ENCODE measurements at regions not wholly inside any gene's neighbourhood (a gene's known extent, or its start where the extent isn't known, plus 50 kb on each side); places are given as distances from the start of the nearest gene placed in this dataset.

DNA sequence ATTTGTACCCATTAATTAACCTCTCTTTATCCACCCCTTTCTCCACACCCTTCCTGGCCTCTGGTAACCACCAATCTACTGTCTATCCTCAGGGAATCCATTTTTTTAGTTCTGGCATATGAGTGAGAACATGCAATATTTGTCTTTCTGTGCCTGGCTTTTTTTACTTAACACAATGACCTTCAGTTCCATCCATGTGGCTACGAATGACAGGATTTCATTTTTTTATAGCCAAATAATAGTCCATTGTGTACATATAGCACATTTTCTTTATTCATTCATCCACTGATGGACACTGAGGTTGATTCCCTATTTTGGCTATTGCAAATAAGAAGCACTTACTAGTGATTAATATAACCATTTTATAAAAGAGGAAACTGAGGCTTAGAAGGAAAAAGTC lies 109.9 kb upstream of the NANOGP8 start:
- Histone ChIP-seq H4K20me1 (ENCODE audit: insufficient read depth, low read length) (no peaks in the 10 kb centered on the region), H3K56ac (ENCODE audit: extremely low read depth, insufficient read depth, low read length) (no peak overlapping the region), H3K18ac (ENCODE audit: low read depth, low read length) (no peak overlapping the region), H3K9me3 (ENCODE audit: control insufficient read depth, insufficient read depth, low read length) (peaks cover 3% of the 10 kb centered on the region), H2AK9ac (replicated peaks; ENCODE audit: low read depth, low read length, poor library complexity) (no peak overlapping the region), H2AFZ (replicated peaks; ENCODE audit: low read length, poor library complexity) (no peak overlapping the region), H3K4me2 (ENCODE audit: low read depth, low read length) (no peak overlapping the region), H2BK20ac (ENCODE audit: low read depth, low read length) (no peak overlapping the region), H4K8ac (ENCODE audit: low read depth in 2 of 2, low read length in 2 of 2) (no peak overlapping the region), H3K14ac (replicated peaks; ENCODE audit: low read depth, low read length) (no peak overlapping the region), H2BK5ac (ENCODE audit: low read depth, low read length, poor library complexity, severe bottlenecking) (no peak overlapping the region), H3K4ac (ENCODE audit: low read depth, low read length) (no peak overlapping the region), H2AK5ac (ENCODE audit: low read depth, low read length) (no peak overlapping the region), H3K27me3 (ENCODE audit: control insufficient read depth, insufficient read depth, low read length) (no peaks in the 10 kb centered on the region), H4K91ac (ENCODE audit: insufficient read depth, low read depth, low read length) (no peak overlapping the region), H3K4me1 (ENCODE audit: control insufficient read depth, insufficient read depth, low read length) (no peaks in the 10 kb centered on the region), H3K9me1 (ENCODE audit: insufficient read depth, low read length) (no peaks in the 10 kb centered on the region), H3K9ac (ENCODE audit: low read depth, low read length) (no peak overlapping the region), H3K23ac (ENCODE audit: low read depth, low read length) (no peak overlapping the region), H3K27ac (ENCODE audit: insufficient read depth, low read length) (no peak overlapping the region), H4K5ac (ENCODE audit: low read depth, low read length) (no peak overlapping the region), H3K36me3 (ENCODE audit: control insufficient read depth, insufficient read depth, low read length) (no peaks in the 10 kb centered on the region), H2BK120ac (ENCODE audit: low read depth, low read length) (no peak overlapping the region), H3K4me3 (ENCODE audit: insufficient read depth, low read depth, low read length) (no peak overlapping the region), H2BK15ac (ENCODE audit: low read depth, low read length) (no peak overlapping the region), H3K79me1 (ENCODE audit: low read depth in 1 of 2, low read length in 2 of 2) (no peaks in the 10 kb centered on the region)
- ChIA-PET CTCF (no interaction called here), POLR2A (ENCODE audit: unreplicated experiment) (no interaction called here)
- TF ChIP-seq MAZ (IDR thresholded peaks at IDR 0.05; ENCODE audit: borderline replicate concordance, low read depth, low read length): no peak
- no peak for TF ChIP-seq CHD1 (IDR thresholded peaks at IDR 0.05; ENCODE audit: low read depth, low read length)
- TF ChIP-seq RAD21 (IDR thresholded peaks at IDR 0.05; ENCODE audit: low read length): no peak
- no peak for TF ChIP-seq MAFK (IDR thresholded peaks at IDR 0.05; ENCODE audit: low read depth, low read length)
- TF ChIP-seq RCOR1 (IDR thresholded peaks at IDR 0.05; ENCODE audit: insufficient replicate concordance, low read length): no peak
- TF ChIP-seq RFX5 (IDR thresholded peaks at IDR 0.05; ENCODE audit: low read depth, low read length): no peak
- no peak for TF ChIP-seq POLR2A (IDR thresholded peaks at IDR 0.05; ENCODE audit: low read depth, low read length)
- TF ChIP-seq, protein P1, sequence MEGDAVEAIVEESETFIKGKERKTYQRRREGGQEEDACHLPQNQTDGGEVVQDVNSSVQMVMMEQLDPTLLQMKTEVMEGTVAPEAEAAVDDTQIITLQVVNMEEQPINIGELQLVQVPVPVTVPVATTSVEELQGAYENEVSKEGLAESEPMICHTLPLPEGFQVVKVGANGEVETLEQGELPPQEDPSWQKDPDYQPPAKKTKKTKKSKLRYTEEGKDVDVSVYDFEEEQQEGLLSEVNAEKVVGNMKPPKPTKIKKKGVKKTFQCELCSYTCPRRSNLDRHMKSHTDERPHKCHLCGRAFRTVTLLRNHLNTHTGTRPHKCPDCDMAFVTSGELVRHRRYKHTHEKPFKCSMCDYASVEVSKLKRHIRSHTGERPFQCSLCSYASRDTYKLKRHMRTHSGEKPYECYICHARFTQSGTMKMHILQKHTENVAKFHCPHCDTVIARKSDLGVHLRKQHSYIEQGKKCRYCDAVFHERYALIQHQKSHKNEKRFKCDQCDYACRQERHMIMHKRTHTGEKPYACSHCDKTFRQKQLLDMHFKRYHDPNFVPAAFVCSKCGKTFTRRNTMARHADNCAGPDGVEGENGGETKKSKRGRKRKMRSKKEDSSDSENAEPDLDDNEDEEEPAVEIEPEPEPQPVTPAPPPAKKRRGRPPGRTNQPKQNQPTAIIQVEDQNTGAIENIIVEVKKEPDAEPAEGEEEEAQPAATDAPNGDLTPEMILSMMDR (conservative IDR thresholded peaks at IDR 0.05; ENCODE audit: low read depth, low read length): no peak
- TF ChIP-seq, protein P2, sequence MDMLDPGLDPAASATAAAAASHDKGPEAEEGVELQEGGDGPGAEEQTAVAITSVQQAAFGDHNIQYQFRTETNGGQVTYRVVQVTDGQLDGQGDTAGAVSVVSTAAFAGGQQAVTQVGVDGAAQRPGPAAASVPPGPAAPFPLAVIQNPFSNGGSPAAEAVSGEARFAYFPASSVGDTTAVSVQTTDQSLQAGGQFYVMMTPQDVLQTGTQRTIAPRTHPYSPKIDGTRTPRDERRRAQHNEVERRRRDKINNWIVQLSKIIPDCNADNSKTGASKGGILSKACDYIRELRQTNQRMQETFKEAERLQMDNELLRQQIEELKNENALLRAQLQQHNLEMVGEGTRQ (IDR thresholded peaks at IDR 0.05; ENCODE audit: low read depth, low read length): no peak
- no peak for TF ChIP-seq FOS (IDR thresholded peaks at IDR 0.05; ENCODE audit: low read depth, low read length)
- TF ChIP-seq CEBPB (IDR thresholded peaks at IDR 0.05; ENCODE audit: low read depth, low read length): no peak
- TF ChIP-seq SMC3 (IDR thresholded peaks at IDR 0.05; ENCODE audit: low read depth, low read length): no peak
- TF ChIP-seq NFE2L2 (IDR thresholded peaks at IDR 0.05; ENCODE audit: low read depth, low read length): no peak
- no peak for TF ChIP-seq MXI1 (IDR thresholded peaks at IDR 0.05; ENCODE audit: borderline replicate concordance, low read depth, low read length)
- TF ChIP-seq, protein P3, sequence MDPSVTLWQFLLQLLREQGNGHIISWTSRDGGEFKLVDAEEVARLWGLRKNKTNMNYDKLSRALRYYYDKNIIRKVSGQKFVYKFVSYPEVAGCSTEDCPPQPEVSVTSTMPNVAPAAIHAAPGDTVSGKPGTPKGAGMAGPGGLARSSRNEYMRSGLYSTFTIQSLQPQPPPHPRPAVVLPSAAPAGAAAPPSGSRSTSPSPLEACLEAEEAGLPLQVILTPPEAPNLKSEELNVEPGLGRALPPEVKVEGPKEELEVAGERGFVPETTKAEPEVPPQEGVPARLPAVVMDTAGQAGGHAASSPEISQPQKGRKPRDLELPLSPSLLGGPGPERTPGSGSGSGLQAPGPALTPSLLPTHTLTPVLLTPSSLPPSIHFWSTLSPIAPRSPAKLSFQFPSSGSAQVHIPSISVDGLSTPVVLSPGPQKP (IDR thresholded peaks at IDR 0.05; ENCODE audit: borderline replicate concordance, low read depth, low read length): no peak
- no peak for TF ChIP-seq BHLHE40 (IDR thresholded peaks at IDR 0.05; ENCODE audit: low read depth, low read length)
- no peak for DNase-seq
- intact Hi-C loops (cut with micrococcal nuclease) (no loop called here), dilution Hi-C loops (cut with HindIII; ENCODE audit: low sequenced_read_pairs, unreplicated experiment) (no loop called here), in situ Hi-C loops (cut with MboI; ENCODE audit: low sequenced_read_pairs) (no loop called here)
- ATAC-seq (ENCODE audit: low read depth): no peak
- WGBS, 2 experiments (ENCODE audit: extremely low coverage in 2 of 2, insufficient read length in 1 of 2): no CpG with 5 or more reads among the region's 1 CpG
- BruUV-seq (replicated peaks): no TSS peak
